Ishikawa (cell line): ENCODE measurements at regions not wholly inside any gene's neighbourhood (a gene's known extent, or its start where the extent isn't known, plus 50 kb on each side); places are given as distances from the start of the nearest gene placed in this dataset.

Source experiments
- CEBPB ChIP-seq: IDR thresholded peaks from 2 replicates; pipeline ENCODE4 v1.6.1; 2012
- CREB1 ChIP-seq: IDR thresholded peaks from 2 replicates; pipeline ENCODE4 v1.6.1; 2012; ENCODE audit warnings: low read depth
- EGR1 ChIP-seq: IDR thresholded peaks from 2 replicates; pipeline ENCODE4 v1.6.1; 2012
- EP300 ChIP-seq: IDR thresholded peaks from 2 replicates; pipeline ENCODE4 v1.6.1; 2012; ENCODE audit warnings: borderline replicate concordance
- FOXM1 ChIP-seq: IDR thresholded peaks from 2 replicates; pipeline ENCODE4 v1.6.1; 2012; ENCODE audit warnings: low read depth, borderline replicate concordance
- MAX ChIP-seq: IDR thresholded peaks from 2 replicates; pipeline ENCODE4 v1.6.1; 2012
- NFIC ChIP-seq: IDR thresholded peaks from 2 replicates; pipeline ENCODE4 v1.6.1; 2012
- RAD21 ChIP-seq: IDR thresholded peaks from 2 replicates; pipeline ENCODE4 v1.6.1; 2012; ENCODE audit warnings: low read depth
- REST ChIP-seq: IDR thresholded peaks from 2 replicates; pipeline ENCODE4 v1.6.1; 2012; ENCODE audit warnings: low read depth, mild to moderate bottlenecking
- TAF1 ChIP-seq: IDR thresholded peaks from 2 replicates; pipeline ENCODE4 v1.6.1; 2012; ENCODE audit warnings: low read depth, mild to moderate bottlenecking
- TCF12 ChIP-seq: IDR thresholded peaks from 2 replicates; pipeline ENCODE4 v1.6.1; 2012; ENCODE audit warnings: low read depth
- TEAD4 ChIP-seq: IDR thresholded peaks from 2 replicates; pipeline ENCODE4 v1.6.1; 2012
- USF1 ChIP-seq: IDR thresholded peaks from 2 replicates; pipeline ENCODE4 v1.6.1; 2012
- YY1 ChIP-seq: IDR thresholded peaks from 2 replicates; pipeline ENCODE4 v1.6.1; 2012; ENCODE audit warnings: low read depth
- ZBTB7A ChIP-seq: IDR thresholded peaks from 2 replicates; pipeline ENCODE4 v1.6.1; 2012; ENCODE audit warnings: low read depth

- TF ChIP-seq MAX, result no peak
- no peak for TF ChIP-seq ZBTB7A
- TF ChIP-seq EP300, result no peak
- TF ChIP-seq FOXM1, result no peak
- TF ChIP-seq REST, result no peak
- no peak for TF ChIP-seq YY1
- TF ChIP-seq RAD21, result no peak
- TF ChIP-seq CREB1, result no peak
- no peak for TF ChIP-seq USF1
- TF ChIP-seq EGR1, result no peak
- TF ChIP-seq NFIC, result no peak
- no peak for TF ChIP-seq TAF1
- TF ChIP-seq CEBPB, result no peak
- no peak for TF ChIP-seq TCF12
- no peak for TF ChIP-seq TEAD4
Measured at GRCh38 chr12:131603106-131603938, 107.6 kb upstream of the SFSWAP start.

- TF ChIP-seq CEBPB, result no peak
- TF ChIP-seq YY1, result no peak
- TF ChIP-seq TCF12, result no peak
- no peak for TF ChIP-seq CREB1
- no peak for TF ChIP-seq TEAD4
- no peak for TF ChIP-seq MAX
- TF ChIP-seq RAD21, result no peak
- no peak for TF ChIP-seq NFIC
- no peak for TF ChIP-seq FOXM1
- TF ChIP-seq ZBTB7A, result no peak
- no peak for TF ChIP-seq USF1
- no peak for TF ChIP-seq TAF1
- TF ChIP-seq EGR1, result no peak
- TF ChIP-seq EP300, result no peak
Measured at GRCh38 chr12:131603939-131604795, 106.7 kb upstream of the SFSWAP start.

DNA sequence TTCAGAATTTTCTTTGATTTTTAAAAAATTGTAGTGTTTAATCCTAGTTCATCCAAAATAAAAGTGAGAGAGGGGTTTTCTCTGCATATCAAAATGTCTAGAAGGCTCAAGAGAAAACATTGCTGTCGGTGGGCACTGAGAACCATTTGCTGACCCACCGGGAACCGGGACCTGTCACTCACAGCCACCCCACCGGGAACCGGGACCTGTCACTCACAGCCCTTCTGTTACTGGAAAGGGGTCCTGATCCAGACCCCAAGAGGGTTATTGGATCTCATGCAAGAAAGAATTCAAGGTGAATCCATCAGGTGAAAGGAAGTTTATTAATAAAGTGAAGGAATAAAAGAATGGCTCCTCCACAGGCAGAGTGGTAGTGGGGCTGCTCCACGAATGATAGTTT lies 106.0 kb upstream of the SFSWAP start:
- TF ChIP-seq ZBTB7A, result no peak
- TF ChIP-seq TAF1, result no peak
- no peak for TF ChIP-seq YY1
- no peak for TF ChIP-seq CEBPB
- no peak for TF ChIP-seq USF1
- no peak for TF ChIP-seq EGR1
- no peak for TF ChIP-seq RAD21
- TF ChIP-seq FOXM1, result no peak
- no peak for TF ChIP-seq TCF12
- TF ChIP-seq REST, result no peak
- no peak for TF ChIP-seq EP300
- TF ChIP-seq TEAD4, result no peak
- no peak for TF ChIP-seq CREB1

GRCh38 chr12:131605304-131605829 lies 105.5 kb upstream of the SFSWAP start:
- TF ChIP-seq EP300 (no peak), EGR1 (no peak), TEAD4 (no peak)
